Transverse colon (tissue), 3 donors: ENCODE measurements at regions not wholly inside any gene's neighbourhood (a gene's known extent, or its start where the extent isn't known, plus 50 kb on each side); places are given as distances from the start of the nearest gene placed in this dataset.

Experiments used
- CTCF ChIP-seq, 5 experiments: fragments of 200-600 bp in 3 of 5; fragments of 450-650 bp in 2 of 5; sonication (generic) in 3 of 5; IDR thresholded peaks; 1 replicate in 2 of 5; 2 replicates in 3 of 5; pipeline ENCODE4 v1.5.1; 2016 to 2017; ENCODE audit warnings: antibody characterized with exemption in 5 of 5, inconsistent platforms in 3 of 5, mild to moderate bottlenecking in 2 of 5, moderate library complexity in 1 of 5
- EP300 ChIP-seq: sonication (generic); formaldehyde crosslinking; IDR thresholded peaks from one replicate; pipeline ENCODE4 v1.6.1; 2017; ENCODE audit warnings: antibody characterized with exemption, low read depth
- POLR2A ChIP-seq: fragments of 450-650 bp; IDR thresholded peaks from one replicate; pipeline ENCODE4 v1.6.1; 2016; ENCODE audit warnings: antibody characterized with exemption, mild to moderate bottlenecking, moderate library complexity

DNA sequence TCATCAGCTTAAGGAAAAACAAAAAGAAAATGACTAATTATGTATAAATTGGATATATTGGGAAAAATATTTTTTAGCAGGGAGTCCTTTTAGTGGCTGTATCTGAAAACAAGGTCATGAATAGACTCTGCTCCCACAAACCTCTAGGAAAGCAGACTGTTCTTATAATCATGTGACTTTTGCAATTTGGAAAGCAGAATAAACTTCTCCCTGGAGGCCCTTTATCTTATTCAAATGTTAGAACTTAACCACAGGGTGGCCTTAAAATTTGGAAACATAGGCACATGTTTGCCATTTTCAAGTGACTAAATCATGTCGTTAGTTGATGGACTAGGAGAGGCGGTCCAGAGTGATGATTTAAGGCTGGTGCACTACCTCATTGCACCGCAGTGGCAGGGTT is 196.6 kb upstream of the KRR1 start:
- TF ChIP-seq CTCF (IDR thresholded peaks at IDR 0.05) = no peak
- no peak for TF ChIP-seq POLR2A
- TF ChIP-seq EP300 = no peak
